Transverse colon (tissue), 4 donors: ENCODE measurements at regions not wholly inside any gene's neighbourhood (a gene's known extent, or its start where the extent isn't known, plus 50 kb on each side); places are given as distances from the start of the nearest gene placed in this dataset.

Source experiments
- DNase-seq: peaks from one replicate; pipeline ENCODE4 v3.0.0-alpha.2; 2019
- H3K27ac ChIP-seq, 4 donors: fragments of 200-600 bp; sonication (generic); 2 replicates each; pipeline ENCODE4 v1.5.1; 2016 to 2018; ENCODE audit warnings: inconsistent platforms in 4 of 4
- H3K27me3 ChIP-seq: fragments of 200-600 bp; sonication (generic); 2 replicates; pipeline ENCODE4 v1.5.1; 2017; ENCODE audit warnings: inconsistent platforms
- H3K36me3 ChIP-seq, 4 donors: fragments of 200-600 bp; sonication (generic); 2 replicates each; pipeline ENCODE4 v1.5.1; 2017 to 2019; ENCODE audit warnings: inconsistent platforms in 4 of 4
- H3K4me1 ChIP-seq, 4 donors: fragments of 200-600 bp; sonication (generic); 2 replicates each; pipeline ENCODE4 v1.5.1; 2017 to 2020; ENCODE audit warnings: inconsistent platforms in 4 of 4
- H3K4me3 ChIP-seq, 4 donors: fragments of 200-600 bp; sonication (generic); 1 replicate in 1 of 4; 2 replicates in 3 of 4; pipeline versions ENCODE4 v1.5.1 to v1.6.1; 2017 to 2019; ENCODE audit warnings: inconsistent platforms in 4 of 4
- H3K9me3 ChIP-seq, 2 donors: fragments of 200-600 bp; sonication (generic); 2 replicates each; pipeline ENCODE4 v1.5.1; 2017 to 2019; ENCODE audit warnings: inconsistent platforms in 2 of 2
- EP300 ChIP-seq: sonication (generic); formaldehyde crosslinking; IDR thresholded peaks from one replicate; pipeline ENCODE4 v1.6.1; 2017; ENCODE audit warnings: antibody characterized with exemption, low read depth
- POLR2A ChIP-seq: fragments of 450-650 bp; IDR thresholded peaks from one replicate; pipeline ENCODE4 v1.6.1; 2016; ENCODE audit warnings: antibody characterized with exemption, mild to moderate bottlenecking, moderate library complexity
- POLR2AphosphoS5 ChIP-seq, 3 donors: sonication (generic); formaldehyde crosslinking; IDR thresholded peaks; one replicate each; pipeline ENCODE4 v1.6.1; 2016; ENCODE audit warnings: antibody characterized with exemption in 3 of 3
- WGBS, 2 donors: methylation state at CpG; one replicate each; pipeline ENCODE4 v1.1.5; 2018; ENCODE audit warnings: low coverage in 1 of 2; 5-methylcytosine and 5-hydroxymethylcytosine counted together
- in situ Hi-C, 4 donors: fragments of 200-750 bp; cut with MboI; loops; one replicate each; pipeline versions ENCODE4 v1.15.0 to v1.15.1; 2017; ENCODE audit warnings: low sequenced_read_pairs in 3 of 4, low pct_ligation_motif_present in 1 of 4, low pct_unique_long_range_greater_than_20kb in 1 of 4
- intact Hi-C: fragments of 100-400 bp; cut with DNase I; formaldehyde crosslinking; loops from one replicate; pipeline ENCODE4 v1.15.1; 2023; ENCODE audit warnings: low total_unique reads
- TF ChIP-seq, protein P1 (sequence below), 5 experiments: fragments of 200-600 bp in 3 of 5; fragments of 450-650 bp in 2 of 5; sonication (generic) in 3 of 5; IDR thresholded peaks; 1 replicate in 2 of 5; 2 replicates in 3 of 5; pipeline ENCODE4 v1.5.1; 2016 to 2017; ENCODE audit warnings: antibody characterized with exemption in 5 of 5, inconsistent platforms in 3 of 5, mild to moderate bottlenecking in 2 of 5, moderate library complexity in 1 of 5

DNA sequence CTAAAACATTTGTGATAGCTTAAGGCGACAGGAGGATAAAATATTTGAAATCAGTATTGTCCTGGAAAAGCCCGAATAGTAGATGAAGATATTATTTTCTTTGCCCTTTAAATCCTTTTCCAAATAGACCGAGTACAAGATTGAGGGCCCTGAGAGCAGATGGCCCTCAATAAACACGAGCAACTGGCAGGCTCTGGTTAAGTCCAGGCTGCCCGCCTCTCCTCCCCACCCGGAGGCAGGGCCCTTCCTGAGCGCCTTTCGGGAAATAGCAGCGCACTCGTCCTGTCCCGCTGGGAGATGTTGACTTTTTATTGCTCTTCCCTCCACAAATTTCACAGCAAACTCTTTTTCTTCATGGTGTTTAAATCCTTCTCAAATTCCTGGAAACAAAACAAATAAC lies 50.8 kb upstream of the MAX start:
- intact Hi-C loops: no loop called here
- Histone ChIP-seq H3K27me3 (no peaks in the 10 kb centered on the region), H3K4me3 (no peak overlapping the region), H3K36me3 (no peaks in the 10 kb centered on the region), H3K27ac (peak overlapping the region in 3 of 4 donors; percentile 2 to 24 (median 12)), H3K9me3 (no peaks in the 10 kb centered on the region), H3K4me1 (peaks cover 0 to 17% (median 3%) of the 10 kb centered on the region in 4 donors)
- in situ Hi-C loops: loop anchor here in 3 of 4 donors (25.0 kb wide), 3 partner anchors 684 to 909 kb away; no protein-coding TSS in a partner anchor
- peak; percentile 48 for DNase-seq
- 12 to 26% methylated on average over 6 to 11 of the region's 11 CpGs for WGBS, 2 donors
- TF ChIP-seq, protein P1, sequence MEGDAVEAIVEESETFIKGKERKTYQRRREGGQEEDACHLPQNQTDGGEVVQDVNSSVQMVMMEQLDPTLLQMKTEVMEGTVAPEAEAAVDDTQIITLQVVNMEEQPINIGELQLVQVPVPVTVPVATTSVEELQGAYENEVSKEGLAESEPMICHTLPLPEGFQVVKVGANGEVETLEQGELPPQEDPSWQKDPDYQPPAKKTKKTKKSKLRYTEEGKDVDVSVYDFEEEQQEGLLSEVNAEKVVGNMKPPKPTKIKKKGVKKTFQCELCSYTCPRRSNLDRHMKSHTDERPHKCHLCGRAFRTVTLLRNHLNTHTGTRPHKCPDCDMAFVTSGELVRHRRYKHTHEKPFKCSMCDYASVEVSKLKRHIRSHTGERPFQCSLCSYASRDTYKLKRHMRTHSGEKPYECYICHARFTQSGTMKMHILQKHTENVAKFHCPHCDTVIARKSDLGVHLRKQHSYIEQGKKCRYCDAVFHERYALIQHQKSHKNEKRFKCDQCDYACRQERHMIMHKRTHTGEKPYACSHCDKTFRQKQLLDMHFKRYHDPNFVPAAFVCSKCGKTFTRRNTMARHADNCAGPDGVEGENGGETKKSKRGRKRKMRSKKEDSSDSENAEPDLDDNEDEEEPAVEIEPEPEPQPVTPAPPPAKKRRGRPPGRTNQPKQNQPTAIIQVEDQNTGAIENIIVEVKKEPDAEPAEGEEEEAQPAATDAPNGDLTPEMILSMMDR (IDR thresholded peaks at IDR 0.05): no peak
- no peak for TF ChIP-seq POLR2AphosphoS5 (IDR thresholded peaks at IDR 0.05)
- no peak for TF ChIP-seq POLR2A

DNA sequence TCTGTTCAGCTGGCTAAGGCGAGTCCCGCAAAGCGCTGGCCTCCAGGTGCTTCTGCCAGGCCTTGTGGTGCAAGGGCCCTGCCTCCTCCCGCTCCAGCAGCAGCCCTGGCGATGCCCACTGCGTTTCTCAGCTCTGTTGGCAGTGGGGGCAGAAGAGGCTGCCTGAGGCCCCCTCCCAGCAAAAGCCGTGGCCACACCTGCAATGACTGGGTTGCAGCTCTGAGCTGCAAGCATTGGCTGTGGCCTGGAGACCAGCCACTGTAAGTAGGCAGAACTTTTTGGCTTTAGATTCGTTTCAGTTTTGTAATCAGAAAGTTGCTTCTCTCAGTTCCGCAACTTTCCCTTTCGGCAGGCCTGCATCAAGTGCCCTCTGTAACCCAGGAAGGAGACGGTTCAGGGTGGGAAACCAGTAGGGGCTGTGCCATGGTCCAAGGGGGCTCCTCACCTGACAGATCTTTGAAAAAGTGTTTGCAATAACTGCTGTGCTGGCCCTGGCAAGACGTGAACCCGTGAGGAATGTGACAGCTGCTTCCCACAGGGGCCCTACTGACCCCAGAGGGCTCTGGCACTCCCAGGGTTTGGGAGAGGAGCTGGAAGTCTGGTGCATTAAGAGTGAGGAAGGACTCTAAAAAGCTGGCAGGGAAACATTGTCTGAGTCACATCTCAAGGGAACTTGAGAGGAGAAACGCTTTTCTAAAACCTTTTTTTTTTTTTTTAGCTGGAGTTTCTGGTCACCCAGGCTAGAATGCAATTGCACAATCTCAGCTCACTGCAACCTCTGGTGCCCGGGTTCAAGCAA lies 54.5 kb upstream of the MAX start:
- H3K9me3 ChIP-seq: no peaks in the 10 kb centered on the region
- no peak overlapping the region for H3K4me3 ChIP-seq
- no peaks in the 10 kb centered on the region for H3K36me3 ChIP-seq
- intact Hi-C loops (no loop called here), in situ Hi-C loops (loop anchor here in 3 of 4 donors (25.0 kb wide), 3 partner anchors 681 to 906 kb away; no protein-coding TSS in a partner anchor)
- 50 to 68% methylated on average over 1 to 15 of the region's 15 CpGs for WGBS, 2 donors
- H3K4me1 ChIP-seq: peaks cover 0 to 17% (median 3%) of the 10 kb centered on the region in 4 donors
- DNase-seq: peak; percentile 19
- H3K27ac ChIP-seq: peak overlapping the region; percentile 50 to 62 (median 54)
- TF ChIP-seq POLR2AphosphoS5 (IDR thresholded peaks at IDR 0.05): no peak
- H3K27me3 ChIP-seq: no peaks in the 10 kb centered on the region

DNA sequence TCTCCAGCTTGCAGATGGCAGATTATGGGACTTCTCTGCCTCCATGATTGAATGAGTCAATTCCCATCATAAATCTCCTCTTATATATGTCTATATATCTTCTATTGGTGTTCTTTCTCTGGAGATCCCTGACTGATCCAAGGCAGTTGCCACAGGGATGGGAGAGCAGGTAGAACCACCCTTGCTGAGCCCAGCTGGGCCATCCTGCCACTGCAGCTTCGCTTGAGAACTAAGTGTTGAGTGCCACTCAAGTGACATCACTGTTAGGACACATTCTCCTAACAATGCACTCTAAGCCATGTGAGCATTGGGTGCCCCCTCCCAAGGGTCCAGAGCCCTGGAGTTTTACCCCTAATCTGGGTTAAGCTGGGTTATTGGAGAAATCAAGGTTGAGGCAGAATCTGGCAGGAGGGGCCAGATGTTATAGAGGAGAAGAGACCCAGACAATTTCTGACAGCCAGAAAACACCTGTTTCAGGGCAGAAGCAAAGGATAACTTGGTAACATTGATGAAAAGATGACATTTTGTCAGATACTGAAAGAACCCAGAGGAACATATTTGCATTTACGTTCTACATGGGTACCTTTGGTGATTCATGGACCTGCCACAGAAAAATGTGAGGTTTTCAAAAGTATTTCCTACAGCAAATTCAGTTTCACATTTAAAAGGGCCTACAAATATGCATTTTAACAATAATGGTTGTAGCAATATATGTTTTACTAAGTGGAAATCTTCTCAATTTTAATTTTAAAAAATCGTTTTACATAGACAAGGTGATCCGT lies 57.2 kb upstream of the MAX start:
- Histone ChIP-seq H3K27me3 (no peaks in the 10 kb centered on the region), H3K9me3 (no peaks in the 10 kb centered on the region), H3K27ac (no peak overlapping the region), H3K4me3 (no peak overlapping the region), H3K4me1 (peaks cover 0 to 9% (median 0%) of the 10 kb centered on the region in 4 donors), H3K36me3 (no peaks in the 10 kb centered on the region)
- no peak for DNase-seq
- TF ChIP-seq, protein P1 (IDR thresholded peaks at IDR 0.05): no peak
- TF ChIP-seq POLR2A (no peak), EP300 (no peak), POLR2AphosphoS5 (IDR thresholded peaks at IDR 0.05) (no peak)
- in situ Hi-C loops (loop anchor here (10.0 to 25.0 kb wide), 7 partner anchors 255 to 905 kb away; partner anchors contain the start of gene FUT8 (in 1 of the 4)), intact Hi-C loops (loop anchor here (10.0 kb wide), 2 partner anchors 665 to 795 kb away; no protein-coding TSS in a partner anchor)
- WGBS, 2 donors: 75 to 79% methylated on average over 3 to 4 of the region's 4 CpGs

DNA sequence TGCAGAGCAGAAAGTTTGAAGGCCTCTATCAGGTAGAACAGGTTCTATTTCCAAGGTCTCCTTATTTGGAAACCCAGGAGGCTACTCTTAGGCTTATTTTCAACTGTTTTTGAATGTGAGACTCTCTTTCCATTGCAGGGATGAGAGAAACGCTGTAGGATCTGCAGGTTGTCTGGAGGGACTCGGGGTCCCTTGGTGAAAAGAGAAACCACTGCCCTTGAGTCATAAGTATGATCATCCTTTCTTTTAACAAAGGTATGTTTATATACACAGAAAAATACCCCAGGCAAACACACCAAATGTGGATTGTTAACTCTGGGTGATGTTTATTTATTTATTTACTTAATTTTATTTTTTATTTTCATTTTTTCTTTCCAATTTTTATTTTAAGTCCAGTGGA lies 57.8 kb upstream of the MAX start:
- in situ Hi-C loops (loop anchor here (10.0 to 25.0 kb wide), 7 partner anchors 255 to 905 kb away; partner anchors contain the start of gene FUT8 (in 1 of the 4)), intact Hi-C loops (loop anchor here (10.0 kb wide), 2 partner anchors 665 to 795 kb away; no protein-coding TSS in a partner anchor)
- no peak overlapping the region for H3K27ac ChIP-seq
- H3K4me3 ChIP-seq: no peak overlapping the region
- 87 to 94% methylated on average over 2 of the region's 2 CpGs for WGBS, 2 donors
- no peaks in the 10 kb centered on the region for H3K9me3 ChIP-seq
- no peak for DNase-seq
- TF ChIP-seq, protein P1 (IDR thresholded peaks at IDR 0.05): no peak
- no peak for TF ChIP-seq POLR2A
- no peak for TF ChIP-seq EP300
- no peak for TF ChIP-seq POLR2AphosphoS5 (IDR thresholded peaks at IDR 0.05)
- H3K36me3 ChIP-seq: no peaks in the 10 kb centered on the region
- no peaks in the 10 kb centered on the region for H3K27me3 ChIP-seq
- H3K4me1 ChIP-seq: peaks cover 0 to 9% (median 0%) of the 10 kb centered on the region in 4 donors
